Gastrocnemius medialis (tissue), 4 donors: ENCODE measurements at regions not wholly inside any gene's neighbourhood (a gene's known extent, or its start where the extent isn't known, plus 50 kb on each side); places are given as distances from the start of the nearest gene placed in this dataset.

ENCODE experiments used
- ATAC-seq, 2 donors: fragments of 150-250 bp; one replicate each; pipeline ENCODE4 v1.9.1; 2016
- DNase-seq, 2 donors: peaks; one replicate each; pipeline ENCODE4 v3.0.0-alpha.2; 2019
- H3K27ac ChIP-seq, 4 donors: fragments of 200-600 bp; sonication (generic); 1 replicate in 1 of 4; 2 replicates in 3 of 4; pipeline ENCODE4 v1.5.1; 2016 to 2018; ENCODE audit warnings: mild to moderate bottlenecking in 2 of 4, moderate library complexity in 1 of 4
- H3K27me3 ChIP-seq, 3 donors: fragments of 200-600 bp; sonication (generic) in 2 of 3; 1 replicate in 1 of 3; 2 replicates in 2 of 3; pipeline versions ENCODE4 v1.5.1 to v1.6.0; 2016 to 2019; ENCODE audit warnings: mild to moderate bottlenecking in 1 of 3, moderate library complexity in 1 of 3
- H3K36me3 ChIP-seq, 2 donors: fragments of 200-600 bp; sonication (generic) in 1 of 2; one replicate each; pipeline ENCODE4 v1.5.1; 2017 to 2018
- H3K4me1 ChIP-seq, 2 donors: fragments of 200-600 bp; sonication (generic) in 1 of 2; one replicate each; pipeline ENCODE4 v1.5.1; 2016 to 2017; ENCODE audit warnings: mild to moderate bottlenecking in 2 of 2
- H3K4me3 ChIP-seq, 4 donors: fragments of 200-600 bp; sonication (generic) in 3 of 4; 1 replicate in 1 of 4; 2 replicates in 3 of 4; pipeline ENCODE4 v1.5.1; 2016 to 2019; ENCODE audit warnings: mild to moderate bottlenecking in 2 of 4
- H3K9me3 ChIP-seq, 3 donors: fragments of 200-600 bp; sonication (generic) in 2 of 3; 1 replicate in 1 of 3; 2 replicates in 2 of 3; pipeline ENCODE4 v1.5.1; 2016 to 2019
- POLR2A ChIP-seq, 2 donors: fragments of 450-650 bp; IDR thresholded peaks; one replicate each; pipeline ENCODE4 v1.6.1; 2017; ENCODE audit warnings: antibody characterized with exemption in 2 of 2, mild to moderate bottlenecking in 2 of 2, moderate library complexity in 2 of 2
- in situ Hi-C, 4 donors: fragments of 200-750 bp; cut with MboI; loops; one replicate each; pipeline versions ENCODE4 v1.15.0 to v1.8.0; 2017; ENCODE audit warnings: low sequenced_read_pairs in 4 of 4
- intact Hi-C: fragments of 100-400 bp; cut with DNase I; formaldehyde crosslinking; loops from one replicate; pipeline ENCODE4 v1.15.1; 2023; ENCODE audit warnings: low total_unique reads
- TF ChIP-seq, protein P1 (sequence below), 5 experiments: fragments of 450-650 bp in 3 of 5; fragments of 200-600 bp in 2 of 5; sonication (generic) in 2 of 5; IDR thresholded peaks in 4 of 5; conservative IDR thresholded peaks in 1 of 5; 1 replicate in 4 of 5; 2 replicates in 1 of 5; pipeline ENCODE4 v1.5.1; 2016 to 2019; ENCODE audit warnings: antibody characterized with exemption in 5 of 5, mild to moderate bottlenecking in 3 of 5, moderate library complexity in 3 of 5

DNA sequence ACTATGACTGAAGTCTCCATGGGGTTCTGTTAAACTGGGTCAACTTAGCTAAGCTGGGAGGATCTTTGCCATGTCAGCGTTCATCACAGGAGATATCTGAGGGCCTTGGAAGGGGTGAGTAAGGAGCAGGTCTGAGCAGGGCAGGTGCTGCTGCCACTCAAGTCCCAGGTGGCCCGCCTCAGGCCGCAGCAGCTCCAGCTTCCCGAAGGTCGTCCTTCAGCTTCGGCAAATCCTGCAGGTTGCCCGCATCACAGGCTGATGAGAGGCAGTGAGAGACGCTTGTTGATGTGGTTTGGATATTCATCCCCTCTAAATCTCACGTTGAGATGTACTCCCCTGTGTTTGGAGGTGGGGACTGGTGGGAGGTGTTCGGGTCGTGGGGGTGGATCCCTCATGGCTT is 166.6 kb downstream of the VAPA start:
- ATAC-seq (no peak), DNase-seq (no peak)
- Histone ChIP-seq H3K4me3 (no peak overlapping the region), H3K4me1 (peaks cover 0 to 8% of the 10 kb centered on the region in 2 donors), H3K36me3 (no peaks in the 10 kb centered on the region), H3K27ac (no peak overlapping the region), H3K9me3 (no peaks in the 10 kb centered on the region), H3K27me3 (no peaks in the 10 kb centered on the region)
- no peak for TF ChIP-seq POLR2A (IDR thresholded peaks at IDR 0.05)
- intact Hi-C loops, result no loop called here
- in situ Hi-C loops, result no loop called here

DNA sequence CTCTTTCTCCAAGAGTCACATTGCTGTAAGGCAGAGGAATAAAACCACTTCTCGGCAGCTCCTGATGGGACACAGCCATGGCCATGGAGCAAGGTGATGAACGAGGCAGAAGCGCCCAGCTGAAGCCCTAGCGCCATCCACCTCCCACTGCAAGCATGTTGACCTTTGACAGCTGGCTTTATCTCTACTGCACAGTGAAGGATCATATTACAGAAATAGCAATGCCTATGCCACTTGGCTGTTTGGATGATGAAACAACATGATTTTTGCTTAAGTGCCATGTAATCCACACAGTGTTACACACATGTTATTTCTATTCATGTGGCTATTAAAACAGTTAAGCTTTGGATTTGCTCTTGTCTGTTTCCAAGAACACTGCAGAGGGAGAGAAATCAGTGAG is 167.7 kb downstream of the VAPA start:
- Histone ChIP-seq H3K27me3 (no peaks in the 10 kb centered on the region), H3K9me3 (no peaks in the 10 kb centered on the region), H3K4me3 (no peak overlapping the region), H3K36me3 (no peaks in the 10 kb centered on the region), H3K4me1 (peaks cover 0 to 8% of the 10 kb centered on the region in 2 donors), H3K27ac (no peak overlapping the region)
- intact Hi-C loops (no loop called here), in situ Hi-C loops (no loop called here)
- no peak for DNase-seq
- no peak for ATAC-seq
- no peak for TF ChIP-seq POLR2A (IDR thresholded peaks at IDR 0.05)
- TF ChIP-seq, protein P1, sequence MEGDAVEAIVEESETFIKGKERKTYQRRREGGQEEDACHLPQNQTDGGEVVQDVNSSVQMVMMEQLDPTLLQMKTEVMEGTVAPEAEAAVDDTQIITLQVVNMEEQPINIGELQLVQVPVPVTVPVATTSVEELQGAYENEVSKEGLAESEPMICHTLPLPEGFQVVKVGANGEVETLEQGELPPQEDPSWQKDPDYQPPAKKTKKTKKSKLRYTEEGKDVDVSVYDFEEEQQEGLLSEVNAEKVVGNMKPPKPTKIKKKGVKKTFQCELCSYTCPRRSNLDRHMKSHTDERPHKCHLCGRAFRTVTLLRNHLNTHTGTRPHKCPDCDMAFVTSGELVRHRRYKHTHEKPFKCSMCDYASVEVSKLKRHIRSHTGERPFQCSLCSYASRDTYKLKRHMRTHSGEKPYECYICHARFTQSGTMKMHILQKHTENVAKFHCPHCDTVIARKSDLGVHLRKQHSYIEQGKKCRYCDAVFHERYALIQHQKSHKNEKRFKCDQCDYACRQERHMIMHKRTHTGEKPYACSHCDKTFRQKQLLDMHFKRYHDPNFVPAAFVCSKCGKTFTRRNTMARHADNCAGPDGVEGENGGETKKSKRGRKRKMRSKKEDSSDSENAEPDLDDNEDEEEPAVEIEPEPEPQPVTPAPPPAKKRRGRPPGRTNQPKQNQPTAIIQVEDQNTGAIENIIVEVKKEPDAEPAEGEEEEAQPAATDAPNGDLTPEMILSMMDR (IDR thresholded peaks at IDR 0.05 in 4 of 5, conservative IDR thresholded peaks at IDR 0.05 in 1 of 5), result no peak

DNA sequence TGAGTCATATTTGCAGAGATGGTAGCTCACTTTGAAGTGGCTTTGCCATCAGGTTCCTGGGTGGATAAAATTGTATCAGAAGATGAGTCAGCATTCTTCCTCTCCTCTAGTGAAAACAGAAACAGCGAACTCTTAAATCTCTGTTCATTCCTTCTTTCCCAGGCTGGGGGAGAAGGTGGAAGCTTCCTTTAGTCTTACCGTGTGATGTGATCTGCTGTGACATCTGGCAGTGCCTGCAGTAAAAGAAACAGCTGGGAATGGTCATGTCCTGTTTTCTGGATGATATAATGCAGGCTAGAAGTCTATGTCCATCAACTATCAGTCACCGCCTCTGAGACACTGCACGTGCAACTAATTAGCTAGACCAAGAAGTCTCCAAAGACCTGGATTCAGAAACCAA is 171.6 kb downstream of the VAPA start:
- no peaks in the 10 kb centered on the region for H3K36me3 ChIP-seq
- no peak for DNase-seq
- no peaks in the 10 kb centered on the region for H3K9me3 ChIP-seq
- H3K4me1 ChIP-seq, result peaks cover 0 to 8% of the 10 kb centered on the region in 2 donors
- TF ChIP-seq, protein P1 (IDR thresholded peaks at IDR 0.05 in 4 of 5, conservative IDR thresholded peaks at IDR 0.05 in 1 of 5), result no peak
- TF ChIP-seq POLR2A (IDR thresholded peaks at IDR 0.05), result no peak
- in situ Hi-C loops (no loop called here), intact Hi-C loops (no loop called here)
- peak in 1 of 2 donors; percentile 30 for ATAC-seq
- H3K4me3 ChIP-seq, result no peak overlapping the region
- no peak overlapping the region for H3K27ac ChIP-seq
- H3K27me3 ChIP-seq, result no peaks in the 10 kb centered on the region

DNA sequence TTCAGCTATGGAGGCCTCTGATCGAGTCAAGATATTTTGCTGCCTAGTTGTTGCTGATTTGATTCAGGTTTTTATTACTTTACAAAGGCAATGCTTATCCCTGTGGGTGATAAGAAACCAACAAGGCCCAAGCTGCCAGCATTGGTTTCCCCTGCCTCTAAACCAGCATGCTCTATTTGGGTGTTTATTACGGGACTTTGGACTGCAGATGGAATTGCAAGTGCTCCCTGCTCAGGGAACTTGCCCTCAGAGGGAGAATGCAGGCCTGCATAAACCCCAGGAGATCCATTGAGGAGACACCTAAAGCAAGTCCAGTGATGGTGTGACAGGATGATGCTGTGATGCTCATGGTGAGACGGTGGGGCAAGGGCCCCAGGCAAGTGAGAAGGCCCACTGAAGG is 172.1 kb downstream of the VAPA start:
- TF ChIP-seq, protein P1 (IDR thresholded peaks at IDR 0.05 in 4 of 5, conservative IDR thresholded peaks at IDR 0.05 in 1 of 5), result no peak
- no peak for TF ChIP-seq POLR2A (IDR thresholded peaks at IDR 0.05)
- H3K36me3 ChIP-seq, result no peaks in the 10 kb centered on the region
- H3K9me3 ChIP-seq, result no peaks in the 10 kb centered on the region
- no peak overlapping the region for H3K4me3 ChIP-seq
- no peaks in the 10 kb centered on the region for H3K27me3 ChIP-seq
- no peak overlapping the region for H3K27ac ChIP-seq
- intact Hi-C loops (no loop called here), in situ Hi-C loops (no loop called here)
- no peak for ATAC-seq
- H3K4me1 ChIP-seq, result peaks cover 0 to 8% of the 10 kb centered on the region in 2 donors
- DNase-seq, result no peak

DNA sequence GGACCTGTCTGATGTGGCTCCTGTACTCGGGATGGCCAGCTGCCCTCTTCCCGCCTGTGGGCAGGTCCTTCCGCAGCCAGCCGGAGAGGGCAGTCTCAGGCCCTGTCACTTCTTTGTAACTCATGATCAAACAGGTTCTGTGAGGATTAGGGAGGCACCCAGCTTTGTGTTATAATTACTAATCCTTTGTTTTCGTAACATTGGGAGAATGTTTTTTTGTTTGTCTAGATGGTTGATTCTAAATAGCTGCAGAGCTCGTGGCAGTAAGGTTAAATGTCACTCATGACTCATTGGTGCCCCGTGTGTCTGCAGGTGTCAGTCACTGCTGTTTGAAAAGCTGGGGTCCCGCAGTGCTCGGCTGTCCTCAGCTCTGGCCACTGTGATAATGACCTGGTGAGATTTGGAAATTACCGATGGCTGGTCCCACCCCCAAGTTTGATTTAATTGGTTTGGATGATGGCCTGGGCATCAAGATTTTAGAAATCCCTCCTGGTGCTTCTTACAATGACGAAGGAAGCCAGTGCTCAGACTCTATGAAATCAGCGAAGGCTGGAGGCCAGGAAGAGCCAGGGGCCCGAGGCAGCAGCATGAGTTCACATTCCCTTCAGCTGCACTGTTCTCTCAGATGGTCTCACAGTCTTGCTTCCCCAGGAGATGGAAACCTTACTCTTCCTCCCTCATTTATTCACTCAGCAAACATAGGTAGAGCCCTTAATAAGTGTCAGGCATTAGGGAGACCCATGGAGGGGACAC is 172.8 kb downstream of the VAPA start:
- no peak for DNase-seq
- in situ Hi-C loops, result no loop called here
- no peak for TF ChIP-seq POLR2A (IDR thresholded peaks at IDR 0.05)
- TF ChIP-seq, protein P1 (IDR thresholded peaks at IDR 0.05 in 4 of 5, conservative IDR thresholded peaks at IDR 0.05 in 1 of 5), result no peak
- no peaks in the 10 kb centered on the region for H3K27me3 ChIP-seq
- H3K27ac ChIP-seq, result no peak overlapping the region
- H3K9me3 ChIP-seq, result no peaks in the 10 kb centered on the region
- H3K4me3 ChIP-seq, result no peak overlapping the region
- no peaks in the 10 kb centered on the region for H3K36me3 ChIP-seq
- H3K4me1 ChIP-seq, result peaks cover 0 to 2% of the 10 kb centered on the region in 2 donors
- no peak for ATAC-seq
- intact Hi-C loops, result no loop called here
